WTC11 (cell line): ENCODE measurements at regions not wholly inside any gene's neighbourhood (a gene's known extent, or its start where the extent isn't known, plus 50 kb on each side); places are given as distances from the start of the nearest gene placed in this dataset.

ENCODE experiments used
- ATAC-seq: fragments of 200-7000 bp; cut with Tn5 transposase; 2 replicates; pipeline ENCODE4 v1.10.0; 2021; ENCODE audit warnings: mild to moderate bottlenecking, moderate library complexity
- CTCF ChIA-PET: fragments of 300-600 bp; sonication (Branson Sonifier 250); formaldehyde crosslinking; loops from one replicate; lab custom pipeline; 2021; ENCODE audit warnings: antibody characterized with exemption; lab: Charles Lee
- POLR2A ChIA-PET: fragments of 350-600 bp; sonication (Branson Sonifier 250); formaldehyde crosslinking; loops from one replicate; lab custom pipeline; 2021; ENCODE audit warnings: antibody characterized with exemption; lab: Charles Lee
- DNase-seq: peaks from one replicate; pipeline ENCODE4 v3.0.0; 2021; ENCODE audit warnings: low spot score
- H3K27ac Mint-ChIP-seq: 2 replicates; pipeline ENCODE4 v1.8.0; 2021; ENCODE audit warnings: mixed read lengths
- H3K27me3 Mint-ChIP-seq: 2 replicates; pipeline ENCODE4 v1.8.0; 2021; ENCODE audit warnings: low read depth, mild to moderate bottlenecking, moderate library complexity, mixed read lengths
- H3K36me3 Mint-ChIP-seq: 2 replicates; pipeline ENCODE4 v1.8.0; 2021; ENCODE audit warnings: mixed read lengths
- H3K4me1 Mint-ChIP-seq: 2 replicates; pipeline ENCODE4 v1.8.0; 2022; ENCODE audit warnings: mixed read lengths
- H3K4me3 Mint-ChIP-seq: 2 replicates; pipeline ENCODE4 v1.8.0; 2021; ENCODE audit warnings: mild to moderate bottlenecking, moderate library complexity, mixed read lengths
- H3K9me3 Mint-ChIP-seq: 2 replicates; pipeline ENCODE4 v1.8.0; 2021; ENCODE audit warnings: mixed read lengths
- AFF4 ChIP-seq: sonication (generic); formaldehyde crosslinking; IDR thresholded peaks from 2 replicates; pipeline ENCODE4 v1.8.1; 2023; ENCODE audit warnings: mild to moderate bottlenecking, missing genetic modification reagents, borderline replicate concordance
- ATF1 ChIP-seq: sonication (generic); formaldehyde crosslinking; IDR thresholded peaks from 2 replicates; pipeline ENCODE4 v1.8.1; 2023; ENCODE audit warnings: mild to moderate bottlenecking, moderate library complexity, missing genetic modification reagents
- ATF2 ChIP-seq: sonication (generic); formaldehyde crosslinking; IDR thresholded peaks from 2 replicates; pipeline ENCODE4 v1.8.1; 2022; ENCODE audit warnings: low read depth, missing genetic modification reagents, borderline replicate concordance
- ELF4 ChIP-seq: sonication (generic); formaldehyde crosslinking; IDR thresholded peaks from 2 replicates; pipeline ENCODE4 v1.8.1; 2022; ENCODE audit warnings: low read depth, mild to moderate bottlenecking, moderate library complexity, missing genetic modification reagents
- ESRRA ChIP-seq: sonication (generic); formaldehyde crosslinking; IDR thresholded peaks from 2 replicates; pipeline ENCODE4 v1.8.1; 2022; ENCODE audit warnings: mild to moderate bottlenecking, missing genetic modification reagents, borderline replicate concordance
- FOXJ3 ChIP-seq: sonication (generic); formaldehyde crosslinking; IDR thresholded peaks from 2 replicates; pipeline ENCODE4 v1.9.0; 2021; ENCODE audit warnings: missing genetic modification reagents, mild to moderate bottlenecking, borderline replicate concordance
- GTF2I ChIP-seq: fragments of 250-450 bp; sonication (Bioruptor Pico); conservative IDR thresholded peaks from 2 replicates; pipeline ENCODE4 v1.4.0; 2021; ENCODE audit warnings: mild to moderate bottlenecking
- HMGA2 ChIP-seq: fragments of 250-450 bp; sonication (Bioruptor Pico); IDR thresholded peaks from 2 replicates; pipeline ENCODE4 v1.4.0; 2021; ENCODE audit warnings: mild to moderate bottlenecking, moderate library complexity
- JAZF1 ChIP-seq: fragments of 250-450 bp; sonication (Bioruptor Pico); IDR thresholded peaks from 2 replicates; pipeline ENCODE4 v1.9.0; 2021; ENCODE audit warnings: moderate library complexity, mild to moderate bottlenecking, inconsistent platforms
- KAT7 ChIP-seq: sonication (generic); formaldehyde crosslinking; IDR thresholded peaks from 2 replicates; pipeline ENCODE4 v1.8.1; 2023; ENCODE audit warnings: missing genetic modification reagents, mild to moderate bottlenecking, borderline replicate concordance
- MLX ChIP-seq: sonication (generic); formaldehyde crosslinking; IDR thresholded peaks from 2 replicates; pipeline ENCODE4 v1.8.1; 2023; ENCODE audit warnings: mild to moderate bottlenecking, missing genetic modification reagents, moderate library complexity
- MXD4 ChIP-seq: fragments of 250-450 bp; sonication (Bioruptor Pico); IDR thresholded peaks from 2 replicates; pipeline ENCODE4 v1.8.0; 2021; ENCODE audit warnings: mild to moderate bottlenecking, moderate library complexity, borderline replicate concordance
- NFYB ChIP-seq: sonication (generic); formaldehyde crosslinking; conservative IDR thresholded peaks from 2 replicates; pipeline ENCODE4 v1.8.0; 2022; ENCODE audit warnings: low read depth, missing genetic modification reagents
- NR1H2 ChIP-seq: sonication (generic); formaldehyde crosslinking; IDR thresholded peaks from 2 replicates; pipeline ENCODE4 v1.9.0; 2021; ENCODE audit warnings: mild to moderate bottlenecking, moderate library complexity, missing genetic modification reagents
- SP1 ChIP-seq: sonication (generic); formaldehyde crosslinking; conservative IDR thresholded peaks from 2 replicates; pipeline ENCODE4 v1.8.1; 2022; ENCODE audit warnings: missing genetic modification reagents
- TCF7 ChIP-seq: sonication (generic); formaldehyde crosslinking; IDR thresholded peaks from 2 replicates; pipeline ENCODE4 v1.8.0; 2022; ENCODE audit warnings: mild to moderate bottlenecking, low read depth, missing genetic modification reagents, moderate library complexity
- ZBTB21 ChIP-seq: sonication (generic); formaldehyde crosslinking; IDR thresholded peaks from 2 replicates; pipeline ENCODE4 v1.8.1; 2023; ENCODE audit warnings: mild to moderate bottlenecking, missing genetic modification reagents, borderline replicate concordance
- ZNF416 ChIP-seq: fragments of 250-450 bp; sonication (Bioruptor Pico); IDR thresholded peaks from 2 replicates; pipeline ENCODE4 v1.9.0; 2021; ENCODE audit warnings: mild to moderate bottlenecking, inconsistent platforms
- TF ChIP-seq, protein P1 (sequence below): sonication (generic); formaldehyde crosslinking; IDR thresholded peaks from 2 replicates; pipeline ENCODE4 v1.8.0; 2023; ENCODE audit warnings: mild to moderate bottlenecking, missing genetic modification reagents
- TF ChIP-seq, protein P2 (sequence below): sonication (generic); formaldehyde crosslinking; conservative IDR thresholded peaks from 2 replicates; pipeline ENCODE4 v1.8.1; 2023; ENCODE audit warnings: mild to moderate bottlenecking, low read depth, missing genetic modification reagents, moderate library complexity
- TF ChIP-seq, protein P3 (sequence below): sonication (generic); formaldehyde crosslinking; IDR thresholded peaks from 2 replicates; pipeline ENCODE4 v1.8.0; 2022; ENCODE audit warnings: mild to moderate bottlenecking, missing genetic modification reagents
- TF ChIP-seq, protein P4 (sequence below): fragments of 200-600 bp; IDR thresholded peaks from 2 replicates; pipeline ENCODE4 v1.8.0; 2022; ENCODE audit warnings: antibody characterized with exemption

DNA sequence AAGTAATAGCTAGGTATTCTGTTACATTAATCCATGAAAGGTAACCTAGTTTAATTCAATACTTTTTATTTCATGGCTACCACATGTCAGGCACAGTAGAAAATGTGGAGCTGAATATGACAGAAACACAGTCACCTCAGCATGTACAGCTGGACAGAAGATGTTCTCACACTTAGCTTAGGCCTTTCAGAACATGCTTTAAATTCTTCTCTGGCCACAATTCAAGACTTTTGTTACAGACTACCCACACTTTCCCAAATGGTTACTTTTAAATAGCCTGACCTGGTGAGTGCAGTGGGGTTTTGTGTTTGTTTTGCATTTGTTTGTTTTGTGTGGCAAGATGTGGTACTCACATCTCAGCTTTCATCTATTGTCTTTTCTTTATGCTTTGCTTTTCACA lies 1079.5 kb downstream of the IGSF11 start:
- no peaks in the 10 kb centered on the region for H3K9me3 Mint-ChIP-seq
- no peak overlapping the region for H3K27ac Mint-ChIP-seq
- TF ChIP-seq ELF4 (CRISPR knock-in tag) (no peak), GTF2I (CRISPR knock-in tag) (no peak), FOXJ3 (CRISPR knock-in tag) (no peak)
- TF ChIP-seq, protein P1, sequence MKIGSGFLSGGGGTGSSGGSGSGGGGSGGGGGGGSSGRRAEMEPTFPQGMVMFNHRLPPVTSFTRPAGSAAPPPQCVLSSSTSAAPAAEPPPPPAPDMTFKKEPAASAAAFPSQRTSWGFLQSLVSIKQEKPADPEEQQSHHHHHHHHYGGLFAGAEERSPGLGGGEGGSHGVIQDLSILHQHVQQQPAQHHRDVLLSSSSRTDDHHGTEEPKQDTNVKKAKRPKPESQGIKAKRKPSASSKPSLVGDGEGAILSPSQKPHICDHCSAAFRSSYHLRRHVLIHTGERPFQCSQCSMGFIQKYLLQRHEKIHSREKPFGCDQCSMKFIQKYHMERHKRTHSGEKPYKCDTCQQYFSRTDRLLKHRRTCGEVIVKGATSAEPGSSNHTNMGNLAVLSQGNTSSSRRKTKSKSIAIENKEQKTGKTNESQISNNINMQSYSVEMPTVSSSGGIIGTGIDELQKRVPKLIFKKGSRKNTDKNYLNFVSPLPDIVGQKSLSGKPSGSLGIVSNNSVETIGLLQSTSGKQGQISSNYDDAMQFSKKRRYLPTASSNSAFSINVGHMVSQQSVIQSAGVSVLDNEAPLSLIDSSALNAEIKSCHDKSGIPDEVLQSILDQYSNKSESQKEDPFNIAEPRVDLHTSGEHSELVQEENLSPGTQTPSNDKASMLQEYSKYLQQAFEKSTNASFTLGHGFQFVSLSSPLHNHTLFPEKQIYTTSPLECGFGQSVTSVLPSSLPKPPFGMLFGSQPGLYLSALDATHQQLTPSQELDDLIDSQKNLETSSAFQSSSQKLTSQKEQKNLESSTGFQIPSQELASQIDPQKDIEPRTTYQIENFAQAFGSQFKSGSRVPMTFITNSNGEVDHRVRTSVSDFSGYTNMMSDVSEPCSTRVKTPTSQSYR (CRISPR knock-in tag), result no peak
- DNase-seq, result no peak
- ATAC-seq, result no peak
- ChIA-PET POLR2A (no interaction called here), CTCF (no interaction called here)
- no peaks in the 10 kb centered on the region for H3K27me3 Mint-ChIP-seq
- H3K4me3 Mint-ChIP-seq, result no peak overlapping the region
- no peaks in the 10 kb centered on the region for H3K36me3 Mint-ChIP-seq
- H3K4me1 Mint-ChIP-seq, result peaks cover 12% of the 10 kb centered on the region

DNA sequence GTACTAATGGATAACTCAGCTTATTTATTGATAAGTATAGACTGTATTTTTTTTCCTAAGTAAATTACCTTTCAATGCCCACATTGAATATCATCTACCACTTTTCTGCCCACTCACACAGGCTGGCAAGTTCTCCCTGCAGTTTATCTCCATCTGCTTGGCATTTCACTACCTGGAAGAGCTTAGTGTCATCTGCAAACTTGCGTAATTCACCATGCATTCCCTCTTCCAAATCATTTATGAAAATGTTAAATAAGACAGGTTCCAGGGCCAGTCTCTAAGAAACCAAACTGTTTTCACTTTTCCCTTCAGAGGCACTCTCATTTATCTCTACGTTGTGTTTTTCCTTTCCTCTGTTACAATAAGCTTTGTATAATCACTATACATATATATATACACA lies 1076.6 kb downstream of the IGSF11 start:
- ChIA-PET POLR2A (no interaction called here), CTCF (no interaction called here)
- H3K4me3 Mint-ChIP-seq, result no peak overlapping the region
- H3K36me3 Mint-ChIP-seq, result peaks cover 8% of the 10 kb centered on the region
- H3K4me1 Mint-ChIP-seq, result peaks cover 12% of the 10 kb centered on the region
- H3K9me3 Mint-ChIP-seq, result peaks cover 8% of the 10 kb centered on the region
- no peaks in the 10 kb centered on the region for H3K27me3 Mint-ChIP-seq
- no peak for DNase-seq
- no peak for ATAC-seq
- H3K27ac Mint-ChIP-seq, result no peak overlapping the region
- TF ChIP-seq FOXJ3 (CRISPR knock-in tag) (no peak), NFYB (CRISPR knock-in tag) (no peak), MXD4 (CRISPR knock-in tag) (no peak), ZNF416 (CRISPR knock-in tag) (no peak), MLX (no peak), ATF1 (no peak), HMGA2 (CRISPR knock-in tag) (no peak), ZBTB21 (no peak), AFF4 (CRISPR knock-in tag) (no peak), ATF2 (no peak), NR1H2 (no peak), TCF7 (CRISPR knock-in tag) (no peak), SP1 (CRISPR knock-in tag) (no peak), JAZF1 (CRISPR knock-in tag) (no peak), KAT7 (CRISPR knock-in tag) (no peak), ESRRA (CRISPR knock-in tag) (no peak)
- TF ChIP-seq, protein P2, sequence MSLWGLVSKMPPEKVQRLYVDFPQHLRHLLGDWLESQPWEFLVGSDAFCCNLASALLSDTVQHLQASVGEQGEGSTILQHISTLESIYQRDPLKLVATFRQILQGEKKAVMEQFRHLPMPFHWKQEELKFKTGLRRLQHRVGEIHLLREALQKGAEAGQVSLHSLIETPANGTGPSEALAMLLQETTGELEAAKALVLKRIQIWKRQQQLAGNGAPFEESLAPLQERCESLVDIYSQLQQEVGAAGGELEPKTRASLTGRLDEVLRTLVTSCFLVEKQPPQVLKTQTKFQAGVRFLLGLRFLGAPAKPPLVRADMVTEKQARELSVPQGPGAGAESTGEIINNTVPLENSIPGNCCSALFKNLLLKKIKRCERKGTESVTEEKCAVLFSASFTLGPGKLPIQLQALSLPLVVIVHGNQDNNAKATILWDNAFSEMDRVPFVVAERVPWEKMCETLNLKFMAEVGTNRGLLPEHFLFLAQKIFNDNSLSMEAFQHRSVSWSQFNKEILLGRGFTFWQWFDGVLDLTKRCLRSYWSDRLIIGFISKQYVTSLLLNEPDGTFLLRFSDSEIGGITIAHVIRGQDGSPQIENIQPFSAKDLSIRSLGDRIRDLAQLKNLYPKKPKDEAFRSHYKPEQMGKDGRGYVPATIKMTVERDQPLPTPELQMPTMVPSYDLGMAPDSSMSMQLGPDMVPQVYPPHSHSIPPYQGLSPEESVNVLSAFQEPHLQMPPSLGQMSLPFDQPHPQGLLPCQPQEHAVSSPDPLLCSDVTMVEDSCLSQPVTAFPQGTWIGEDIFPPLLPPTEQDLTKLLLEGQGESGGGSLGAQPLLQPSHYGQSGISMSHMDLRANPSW (CRISPR knock-in tag), result no peak
- TF ChIP-seq, protein P3, sequence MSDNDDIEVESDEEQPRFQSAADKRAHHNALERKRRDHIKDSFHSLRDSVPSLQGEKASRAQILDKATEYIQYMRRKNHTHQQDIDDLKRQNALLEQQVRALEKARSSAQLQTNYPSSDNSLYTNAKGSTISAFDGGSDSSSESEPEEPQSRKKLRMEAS (CRISPR knock-in tag), result no peak
- TF ChIP-seq, protein P4, sequence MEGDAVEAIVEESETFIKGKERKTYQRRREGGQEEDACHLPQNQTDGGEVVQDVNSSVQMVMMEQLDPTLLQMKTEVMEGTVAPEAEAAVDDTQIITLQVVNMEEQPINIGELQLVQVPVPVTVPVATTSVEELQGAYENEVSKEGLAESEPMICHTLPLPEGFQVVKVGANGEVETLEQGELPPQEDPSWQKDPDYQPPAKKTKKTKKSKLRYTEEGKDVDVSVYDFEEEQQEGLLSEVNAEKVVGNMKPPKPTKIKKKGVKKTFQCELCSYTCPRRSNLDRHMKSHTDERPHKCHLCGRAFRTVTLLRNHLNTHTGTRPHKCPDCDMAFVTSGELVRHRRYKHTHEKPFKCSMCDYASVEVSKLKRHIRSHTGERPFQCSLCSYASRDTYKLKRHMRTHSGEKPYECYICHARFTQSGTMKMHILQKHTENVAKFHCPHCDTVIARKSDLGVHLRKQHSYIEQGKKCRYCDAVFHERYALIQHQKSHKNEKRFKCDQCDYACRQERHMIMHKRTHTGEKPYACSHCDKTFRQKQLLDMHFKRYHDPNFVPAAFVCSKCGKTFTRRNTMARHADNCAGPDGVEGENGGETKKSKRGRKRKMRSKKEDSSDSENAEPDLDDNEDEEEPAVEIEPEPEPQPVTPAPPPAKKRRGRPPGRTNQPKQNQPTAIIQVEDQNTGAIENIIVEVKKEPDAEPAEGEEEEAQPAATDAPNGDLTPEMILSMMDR, result no peak
